ENCODE measurements at regions not wholly inside any gene's neighbourhood (a gene's known extent, or its start where the extent isn't known, plus 50 kb on each side); places are given as distances from the start of the nearest gene placed in this dataset.

- Histone ChIP-seq H4K91ac (ENCODE audit: low read depth, low read length) (no peak overlapping the region), H3K79me2 (ENCODE audit: control insufficient read depth, insufficient read depth, low read length, poor library complexity) (no peaks in the 10 kb centered on the region), H3K4me3 (ENCODE audit: low read depth, low read length) (no peak overlapping the region), H2BK12ac (ENCODE audit: low read length) (no peak overlapping the region), H3K23ac (ENCODE audit: low read length) (peak overlapping the region; percentile 89), H3K18ac (ENCODE audit: low read length) (no peak overlapping the region), H2AFZ (ENCODE audit: insufficient read depth, low read length, poor library complexity) (no peak overlapping the region), H2BK5ac (ENCODE audit: low read depth, low read length, poor library complexity) (no peak overlapping the region), H3K27me3 (ENCODE audit: insufficient read depth, low read length) (no peaks in the 10 kb centered on the region), H3K4ac (ENCODE audit: low read depth, low read length) (no peak overlapping the region), H4K12ac (ENCODE audit: low read depth, low read length) (no peak overlapping the region), H4K8ac (ENCODE audit: low read depth, low read length) (no peak overlapping the region), H3K14ac (ENCODE audit: low read length) (no peak overlapping the region), H2BK120ac (ENCODE audit: insufficient read depth, low read length, poor library complexity) (no peak overlapping the region), H3K4me1 (ENCODE audit: control insufficient read depth in 1 of 2, insufficient read depth in 2 of 2, low read length in 2 of 2) (no peaks in the 10 kb centered on the region), H3K36me3 (ENCODE audit: control insufficient read depth in 1 of 2, insufficient read depth in 2 of 2, low read length in 2 of 2) (no peaks in the 10 kb centered on the region), H3K4me2 (ENCODE audit: low read length) (no peak overlapping the region), H2AK5ac (ENCODE audit: low read length) (no peak overlapping the region), H3K27ac (ENCODE audit: low read depth, low read length) (no peak overlapping the region), H3K9ac (ENCODE audit: low read length) (no peak overlapping the region), H3K79me1 (ENCODE audit: low read length) (no peaks in the 10 kb centered on the region), H3K9me3 (ENCODE audit: insufficient read depth, low read depth, low read length) (no peaks in the 10 kb centered on the region)
- DNase-seq: no peak
- no CpG with 5 or more reads among the region's 2 CpGs for WGBS (ENCODE audit: extremely low coverage, insufficient coverage, insufficient read length)
Observed at GRCh38 chr16:52624891-52625290, 77.9 kb upstream of the TOX3 start.

GRCh38 chr16:52621651-52622050, 74.7 kb upstream of the TOX3 start:
- H3K4me2 ChIP-seq (ENCODE audit: low read length): no peak overlapping the region
- DNase-seq: no peak
- no peak overlapping the region for H3K23ac ChIP-seq (ENCODE audit: low read length)
- H3K27me3 ChIP-seq (ENCODE audit: insufficient read depth, low read length): no peaks in the 10 kb centered on the region
- no peak overlapping the region for H3K9ac ChIP-seq (ENCODE audit: low read length)
- H4K8ac ChIP-seq (ENCODE audit: low read depth, low read length): no peak overlapping the region
- no peak overlapping the region for H4K12ac ChIP-seq (ENCODE audit: low read depth, low read length)
- no peaks in the 10 kb centered on the region for H3K79me2 ChIP-seq (ENCODE audit: control insufficient read depth, insufficient read depth, low read length, poor library complexity)
- H3K4ac ChIP-seq (ENCODE audit: low read depth, low read length): no peak overlapping the region
- no peaks in the 10 kb centered on the region for H3K4me1 ChIP-seq (ENCODE audit: control insufficient read depth in 1 of 2, insufficient read depth in 2 of 2, low read length in 2 of 2)
- no peaks in the 10 kb centered on the region for H3K9me3 ChIP-seq (ENCODE audit: insufficient read depth, low read depth, low read length)
- H2BK120ac ChIP-seq (ENCODE audit: insufficient read depth, low read length, poor library complexity): no peak overlapping the region
- H3K18ac ChIP-seq (ENCODE audit: low read length): no peak overlapping the region
- no peaks in the 10 kb centered on the region for H3K79me1 ChIP-seq (ENCODE audit: low read length)
- no peak overlapping the region for H2AK5ac ChIP-seq (ENCODE audit: low read length)
- no peak overlapping the region for H3K14ac ChIP-seq (ENCODE audit: low read length)
- no peak overlapping the region for H4K91ac ChIP-seq (ENCODE audit: low read depth, low read length)
- H2AFZ ChIP-seq (ENCODE audit: insufficient read depth, low read length, poor library complexity): no peak overlapping the region
- no peak overlapping the region for H2BK5ac ChIP-seq (ENCODE audit: low read depth, low read length, poor library complexity)
- H2BK12ac ChIP-seq (ENCODE audit: low read length): no peak overlapping the region
- H3K4me3 ChIP-seq (ENCODE audit: low read depth, low read length): no peak overlapping the region
- no CpG with 5 or more reads among the region's 5 CpGs for WGBS (ENCODE audit: extremely low coverage, insufficient coverage, insufficient read length)
- no peaks in the 10 kb centered on the region for H3K36me3 ChIP-seq (ENCODE audit: control insufficient read depth in 1 of 2, insufficient read depth in 2 of 2, low read length in 2 of 2)
- H3K27ac ChIP-seq (ENCODE audit: low read depth, low read length): no peak overlapping the region

- no peak overlapping the region for H2BK12ac ChIP-seq (ENCODE audit: low read length)
Observed at GRCh38 chr16:52618753-52619497, 72.0 kb upstream of the TOX3 start.

GRCh38 chr16:52617591-52617990, 70.6 kb upstream of the TOX3 start:
- Histone ChIP-seq H4K12ac (ENCODE audit: low read depth, low read length) (no peak overlapping the region), H2AK5ac (ENCODE audit: low read length) (no peak overlapping the region), H2BK120ac (ENCODE audit: insufficient read depth, low read length, poor library complexity) (no peak overlapping the region), H3K4me3 (ENCODE audit: low read depth, low read length) (no peak overlapping the region), H2AFZ (ENCODE audit: insufficient read depth, low read length, poor library complexity) (no peak overlapping the region), H3K4ac (ENCODE audit: low read depth, low read length) (no peak overlapping the region), H3K18ac (ENCODE audit: low read length) (no peak overlapping the region), H3K27me3 (ENCODE audit: insufficient read depth, low read length) (no peaks in the 10 kb centered on the region), H3K36me3 (ENCODE audit: control insufficient read depth in 1 of 2, insufficient read depth in 2 of 2, low read length in 2 of 2) (no peaks in the 10 kb centered on the region), H3K27ac (ENCODE audit: low read depth, low read length) (no peak overlapping the region), H2BK5ac (ENCODE audit: low read depth, low read length, poor library complexity) (no peak overlapping the region), H3K4me2 (ENCODE audit: low read length) (no peak overlapping the region), H3K79me1 (ENCODE audit: low read length) (no peaks in the 10 kb centered on the region), H3K23ac (ENCODE audit: low read length) (no peak overlapping the region), H3K79me2 (ENCODE audit: control insufficient read depth, insufficient read depth, low read length, poor library complexity) (no peaks in the 10 kb centered on the region), H3K9ac (ENCODE audit: low read length) (no peak overlapping the region), H4K91ac (ENCODE audit: low read depth, low read length) (no peak overlapping the region), H4K8ac (ENCODE audit: low read depth, low read length) (no peak overlapping the region), H2BK12ac (ENCODE audit: low read length) (no peak overlapping the region), H3K9me3 (ENCODE audit: insufficient read depth, low read depth, low read length) (peaks cover 2% of the 10 kb centered on the region), H3K4me1 (ENCODE audit: control insufficient read depth in 1 of 2, insufficient read depth in 2 of 2, low read length in 2 of 2) (no peaks in the 10 kb centered on the region), H3K14ac (ENCODE audit: low read length) (no peak overlapping the region)
- no CpG with 5 or more reads among the region's 3 CpGs for WGBS (ENCODE audit: extremely low coverage, insufficient coverage, insufficient read length)
- no peak for DNase-seq

More at GRCh38 chr16:52618753-52619497, 72.0 kb upstream of the TOX3 start:
- no peaks in the 10 kb centered on the region for H3K27me3 ChIP-seq (ENCODE audit: insufficient read depth, low read length)
- no peak overlapping the region for H3K4me3 ChIP-seq (ENCODE audit: low read depth, low read length)
- H3K9ac ChIP-seq (ENCODE audit: low read length): no peak overlapping the region
- H3K4me1 ChIP-seq (ENCODE audit: control insufficient read depth in 1 of 2, insufficient read depth in 2 of 2, low read length in 2 of 2): no peaks in the 10 kb centered on the region
- no peak overlapping the region for H3K4me2 ChIP-seq (ENCODE audit: low read length)
- DNase-seq: no peak
- no peak overlapping the region for H4K91ac ChIP-seq (ENCODE audit: low read depth, low read length)
- no peak overlapping the region for H4K8ac ChIP-seq (ENCODE audit: low read depth, low read length)
- H2AK5ac ChIP-seq (ENCODE audit: low read length): no peak overlapping the region
- H3K36me3 ChIP-seq (ENCODE audit: control insufficient read depth in 1 of 2, insufficient read depth in 2 of 2, low read length in 2 of 2): no peaks in the 10 kb centered on the region
- H3K79me2 ChIP-seq (ENCODE audit: control insufficient read depth, insufficient read depth, low read length, poor library complexity): no peaks in the 10 kb centered on the region
- no peaks in the 10 kb centered on the region for H3K79me1 ChIP-seq (ENCODE audit: low read length)
- no peak overlapping the region for H4K12ac ChIP-seq (ENCODE audit: low read depth, low read length)
- no peak overlapping the region for H2BK120ac ChIP-seq (ENCODE audit: insufficient read depth, low read length, poor library complexity)
- H2AFZ ChIP-seq (ENCODE audit: insufficient read depth, low read length, poor library complexity): no peak overlapping the region
- no peaks in the 10 kb centered on the region for H3K9me3 ChIP-seq (ENCODE audit: insufficient read depth, low read depth, low read length)
- H2BK5ac ChIP-seq (ENCODE audit: low read depth, low read length, poor library complexity): no peak overlapping the region
- no peak overlapping the region for H3K4ac ChIP-seq (ENCODE audit: low read depth, low read length)
- no CpG with 5 or more reads among the region's 3 CpGs for WGBS (ENCODE audit: extremely low coverage, insufficient coverage, insufficient read length)
- H3K14ac ChIP-seq (ENCODE audit: low read length): no peak overlapping the region
- no peak overlapping the region for H3K23ac ChIP-seq (ENCODE audit: low read length)
- H3K18ac ChIP-seq (ENCODE audit: low read length): no peak overlapping the region
- H3K27ac ChIP-seq (ENCODE audit: low read depth, low read length): no peak overlapping the region
